ENCODE measurements at regions not wholly inside any gene's neighbourhood (a gene's known extent, or its start where the extent isn't known, plus 50 kb on each side); places are given as distances from the start of the nearest gene placed in this dataset.

DNA sequence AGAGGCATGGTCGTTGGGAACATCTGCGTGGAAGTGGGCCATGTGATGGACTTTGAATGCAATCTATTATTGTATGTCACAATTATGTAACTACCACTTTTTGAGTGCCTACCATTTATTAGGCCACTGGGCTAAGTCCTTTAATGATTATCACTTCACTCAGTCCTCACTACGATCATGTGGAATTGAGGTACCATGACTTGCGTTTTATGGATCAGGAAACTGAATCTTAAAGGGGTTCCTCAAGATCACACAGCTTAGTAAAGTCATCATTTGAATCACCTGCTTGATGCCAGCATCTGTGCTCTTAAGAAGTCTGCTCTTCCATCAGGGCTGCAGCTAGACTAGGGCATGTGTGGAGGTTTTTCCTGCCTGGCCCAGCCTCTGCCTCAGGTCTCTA lies 136.7 kb downstream of the DAD1 start:
- H3K4me1 ChIP-seq (ENCODE audit: control insufficient read depth in 1 of 2, insufficient read depth in 2 of 2, low read length in 2 of 2), result peaks cover 19 to 30% of the 10 kb centered on the region in 2 donors
- H3K4me1 Mint-ChIP-seq, result peaks cover 26% of the 10 kb centered on the region
- H3K4me3 Mint-ChIP-seq, result no peak overlapping the region
- no peaks in the 10 kb centered on the region for H3K9me3 Mint-ChIP-seq
- intact Hi-C loops (cut with micrococcal nuclease), result no loop called here
- no peak overlapping the region for H3K4me3 ChIP-seq (replicated peaks in 1 of 3; ENCODE audit: low read depth in 2 of 3, low read length in 3 of 3)
- H3K27me3 ChIP-seq (ENCODE audit: control insufficient read depth in 2 of 2, insufficient read depth in 2 of 2, low read length in 2 of 2), result no peaks in the 10 kb centered on the region
- H3K79me2 ChIP-seq (ENCODE audit: insufficient read depth, low read length), result no peaks in the 10 kb centered on the region
- H4K20me1 ChIP-seq (ENCODE audit: insufficient read depth, low read length), result no peaks in the 10 kb centered on the region
- H3K36me3 ChIP-seq (replicated peaks in 1 of 2; ENCODE audit: control insufficient read depth in 1 of 2, insufficient read depth in 2 of 2, low read length in 2 of 2), result no peaks in the 10 kb centered on the region
- peaks cover 0 to 2% (median 0%) of the 10 kb centered on the region in 3 donors for H3K27me3 Mint-ChIP-seq (ENCODE audit: low read depth in 3 of 3)
- no peak overlapping the region for H3K27ac Mint-ChIP-seq
- H3K36me3 Mint-ChIP-seq, result no peaks in the 10 kb centered on the region
- TF ChIP-seq CTCF (IDR thresholded peaks at IDR 0.05), result no peak
- DNase-seq, result no peak
- no CpG with 5 or more reads among the region's 4 CpGs for WGBS (ENCODE audit: insufficient coverage)
- H2AFZ ChIP-seq (ENCODE audit: insufficient read depth, low read depth, low read length, poor library complexity, severe bottlenecking), result no peak overlapping the region
- no peaks in the 10 kb centered on the region for H3K9me3 ChIP-seq (replicated peaks in 1 of 2; ENCODE audit: control insufficient read depth in 1 of 2, insufficient read depth in 1 of 2, low read length in 2 of 2)
- no peak overlapping the region for H3K27ac ChIP-seq (ENCODE audit: low read depth in 1 of 2, low read length in 2 of 2)
- no peak overlapping the region for H3K4me2 ChIP-seq (replicated peaks; ENCODE audit: extremely low read depth, low read length, poor library complexity, severe bottlenecking)
- no peak overlapping the region for H3K9ac ChIP-seq (ENCODE audit: insufficient read depth, low read length, poor library complexity, severe bottlenecking)

GRCh38 chr14:22450266-22450665 lies 138.8 kb downstream of the DAD1 start:
- intact Hi-C loops (cut with micrococcal nuclease), result no loop called here
- Histone ChIP-seq H3K4me1 (ENCODE audit: control insufficient read depth in 1 of 2, insufficient read depth in 2 of 2, low read length in 2 of 2) (peaks cover 19 to 21% of the 10 kb centered on the region in 2 donors), H3K27ac (ENCODE audit: low read depth in 1 of 2, low read length in 2 of 2) (no peak overlapping the region), H2AFZ (ENCODE audit: insufficient read depth, low read depth, low read length, poor library complexity, severe bottlenecking) (no peak overlapping the region), H4K20me1 (ENCODE audit: insufficient read depth, low read length) (no peaks in the 10 kb centered on the region), H3K36me3 (replicated peaks in 1 of 2; ENCODE audit: control insufficient read depth in 1 of 2, insufficient read depth in 2 of 2, low read length in 2 of 2) (no peaks in the 10 kb centered on the region), H3K4me3 (replicated peaks in 1 of 3; ENCODE audit: low read depth in 2 of 3, low read length in 3 of 3) (no peak overlapping the region), H3K9me3 (replicated peaks in 1 of 2; ENCODE audit: control insufficient read depth in 1 of 2, insufficient read depth in 1 of 2, low read length in 2 of 2) (no peaks in the 10 kb centered on the region), H3K9ac (ENCODE audit: insufficient read depth, low read length, poor library complexity, severe bottlenecking) (no peak overlapping the region), H3K79me2 (ENCODE audit: insufficient read depth, low read length) (no peaks in the 10 kb centered on the region), H3K27me3 (ENCODE audit: control insufficient read depth in 2 of 2, insufficient read depth in 2 of 2, low read length in 2 of 2) (no peaks in the 10 kb centered on the region), H3K4me2 (replicated peaks; ENCODE audit: extremely low read depth, low read length, poor library complexity, severe bottlenecking) (no peak overlapping the region)
- Mint-ChIP-seq H3K27me3 (ENCODE audit: low read depth in 3 of 3) (peaks cover 0 to 2% (median 2%) of the 10 kb centered on the region in 3 donors), H3K27ac (no peak overlapping the region), H3K9me3 (no peaks in the 10 kb centered on the region), H3K4me3 (no peak overlapping the region), H3K4me1 (peaks cover 21% of the 10 kb centered on the region), H3K36me3 (no peaks in the 10 kb centered on the region)
- DNase-seq, result no peak
- TF ChIP-seq CTCF (IDR thresholded peaks at IDR 0.05), result no peak
- 89% methylated on average over 3 of the region's 7 CpGs for WGBS (ENCODE audit: insufficient coverage)

Data from CD14-positive monocyte (primary cell).